Activated B cell treated with CpG ODN at 0.5 μM for 24 hours (primary cell): ENCODE measurements at regions not wholly inside any gene's neighbourhood (a gene's known extent, or its start where the extent isn't known, plus 50 kb on each side); places are given as distances from the start of the nearest gene placed in this dataset.

Experiments
- ATAC-seq: fragments of 200-7000 bp; cut with Tn5 transposase; one replicate; pipeline ENCODE4 v1.10.0; 2021; ENCODE audit warnings: low read depth, mild to moderate bottlenecking, moderate library complexity
- CTCF ChIA-PET: fragments of 350-600 bp; sonication (Branson Sonifier 250); formaldehyde crosslinking; loops from one replicate; lab custom pipeline; 2021; ENCODE audit warnings: antibody characterized with exemption; lab: Charles Lee
- POLR2A ChIA-PET: fragments of 350-600 bp; sonication (Branson Sonifier 250); formaldehyde crosslinking; loops from one replicate; lab custom pipeline; 2021; ENCODE audit warnings: antibody characterized with exemption; lab: Charles Lee
- DNase-seq: peaks from one replicate; pipeline ENCODE4 v3.0.0; 2022
- H3K27ac Mint-ChIP-seq: one replicate; pipeline ENCODE4 v1.8.0; 2020; ENCODE audit warnings: mixed read lengths
- H3K27me3 Mint-ChIP-seq: one replicate; pipeline ENCODE4 v1.8.0; 2021; ENCODE audit warnings: mixed read lengths
- H3K36me3 Mint-ChIP-seq: one replicate; pipeline ENCODE4 v1.8.0; 2021; ENCODE audit warnings: low read depth, mixed read lengths
- H3K4me1 Mint-ChIP-seq: one replicate; pipeline ENCODE4 v1.8.0; 2021; ENCODE audit warnings: mixed read lengths
- H3K4me3 Mint-ChIP-seq: one replicate; pipeline ENCODE4 v1.8.0; 2020; ENCODE audit warnings: mild to moderate bottlenecking, mixed read lengths
- H3K9me3 Mint-ChIP-seq: one replicate; pipeline ENCODE4 v1.8.0; 2020; ENCODE audit warnings: mixed read lengths
- intact Hi-C: fragments of 100-400 bp; cut with micrococcal nuclease; formaldehyde crosslinking; loops from one replicate; pipeline ENCODE4 v1.15.1; 2024
- TF ChIP-seq, protein P1 (sequence below): fragments of 200-600 bp; IDR thresholded peaks from one replicate; pipeline ENCODE4 v1.8.0; 2022; ENCODE audit warnings: antibody characterized with exemption, mild to moderate bottlenecking

DNA sequence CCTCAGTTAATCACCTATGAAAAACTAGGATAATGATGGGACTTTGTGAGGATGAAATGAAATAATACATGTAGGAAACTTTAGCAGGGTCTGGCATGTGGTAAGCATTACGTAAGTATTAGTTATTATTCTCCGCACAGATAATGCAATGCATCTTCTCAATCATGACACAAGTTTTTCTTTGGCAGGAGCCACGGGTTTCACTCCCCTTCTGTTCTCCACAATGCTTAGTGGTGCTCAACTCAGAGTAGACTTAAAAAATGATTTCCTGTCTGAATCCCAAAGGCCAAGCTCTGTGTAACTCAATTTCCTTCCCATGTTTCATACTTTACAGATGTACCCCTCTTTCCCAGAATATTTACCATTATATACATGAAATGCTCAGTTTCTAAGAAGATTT lies 82.9 kb downstream of the CCDC34 start:
- ChIA-PET POLR2A (no interaction called here), CTCF (no interaction called here)
- H3K36me3 Mint-ChIP-seq, result no peaks in the 10 kb centered on the region
- TF ChIP-seq, protein P1, sequence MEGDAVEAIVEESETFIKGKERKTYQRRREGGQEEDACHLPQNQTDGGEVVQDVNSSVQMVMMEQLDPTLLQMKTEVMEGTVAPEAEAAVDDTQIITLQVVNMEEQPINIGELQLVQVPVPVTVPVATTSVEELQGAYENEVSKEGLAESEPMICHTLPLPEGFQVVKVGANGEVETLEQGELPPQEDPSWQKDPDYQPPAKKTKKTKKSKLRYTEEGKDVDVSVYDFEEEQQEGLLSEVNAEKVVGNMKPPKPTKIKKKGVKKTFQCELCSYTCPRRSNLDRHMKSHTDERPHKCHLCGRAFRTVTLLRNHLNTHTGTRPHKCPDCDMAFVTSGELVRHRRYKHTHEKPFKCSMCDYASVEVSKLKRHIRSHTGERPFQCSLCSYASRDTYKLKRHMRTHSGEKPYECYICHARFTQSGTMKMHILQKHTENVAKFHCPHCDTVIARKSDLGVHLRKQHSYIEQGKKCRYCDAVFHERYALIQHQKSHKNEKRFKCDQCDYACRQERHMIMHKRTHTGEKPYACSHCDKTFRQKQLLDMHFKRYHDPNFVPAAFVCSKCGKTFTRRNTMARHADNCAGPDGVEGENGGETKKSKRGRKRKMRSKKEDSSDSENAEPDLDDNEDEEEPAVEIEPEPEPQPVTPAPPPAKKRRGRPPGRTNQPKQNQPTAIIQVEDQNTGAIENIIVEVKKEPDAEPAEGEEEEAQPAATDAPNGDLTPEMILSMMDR, result no peak
- DNase-seq (no peak), ATAC-seq (no peak)
- H3K9me3 Mint-ChIP-seq, result no peaks in the 10 kb centered on the region
- no peak overlapping the region for H3K4me3 Mint-ChIP-seq
- no peak overlapping the region for H3K27ac Mint-ChIP-seq
- no peaks in the 10 kb centered on the region for H3K4me1 Mint-ChIP-seq
- H3K27me3 Mint-ChIP-seq, result peaks cover 1% of the 10 kb centered on the region
- intact Hi-C loops, result no loop called here

- Mint-ChIP-seq H3K27me3 (peaks cover 1% of the 10 kb centered on the region), H3K4me1 (no peaks in the 10 kb centered on the region), H3K9me3 (no peaks in the 10 kb centered on the region), H3K4me3 (no peak overlapping the region), H3K27ac (no peak overlapping the region), H3K36me3 (no peaks in the 10 kb centered on the region)
- intact Hi-C loops, result no loop called here
- ChIA-PET CTCF (no interaction called here), POLR2A (no interaction called here)
- ATAC-seq (no peak), DNase-seq (no peak)
- TF ChIP-seq, protein P1, result no peak
Measured at GRCh38 chr11:27279460-27279859, 83.6 kb downstream of the CCDC34 start.

DNA sequence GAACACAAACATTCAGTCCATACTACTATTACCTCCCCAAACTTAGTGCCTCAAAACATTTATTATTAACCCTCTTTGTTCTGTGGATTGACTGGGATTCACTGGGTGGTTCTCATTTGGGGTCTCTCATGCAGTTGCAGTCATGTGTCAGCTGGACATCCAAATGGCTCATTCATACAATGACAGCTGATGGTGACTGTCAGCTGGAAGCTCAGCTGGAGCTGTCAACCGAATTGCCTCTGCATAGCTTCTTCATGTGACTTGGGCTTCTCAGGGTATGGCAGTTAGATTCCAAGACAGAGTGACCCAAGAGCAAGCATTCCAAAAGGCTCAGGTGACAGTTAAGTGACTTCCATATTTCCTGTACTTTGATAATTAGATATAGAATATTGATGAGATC lies 85.2 kb downstream of the CCDC34 start:
- no peaks in the 10 kb centered on the region for H3K4me1 Mint-ChIP-seq
- DNase-seq (no peak), ATAC-seq (no peak)
- no peak overlapping the region for H3K27ac Mint-ChIP-seq
- H3K9me3 Mint-ChIP-seq, result no peaks in the 10 kb centered on the region
- ChIA-PET POLR2A (no interaction called here), CTCF (no interaction called here)
- H3K36me3 Mint-ChIP-seq, result no peaks in the 10 kb centered on the region
- intact Hi-C loops, result no loop called here
- H3K4me3 Mint-ChIP-seq, result no peak overlapping the region
- peaks cover 1% of the 10 kb centered on the region for H3K27me3 Mint-ChIP-seq
- TF ChIP-seq, protein P1, result no peak

GRCh38 chr11:27276141-27276540 lies 86.9 kb downstream of the CCDC34 start:
- Mint-ChIP-seq H3K27me3 (peaks cover 3% of the 10 kb centered on the region), H3K36me3 (no peaks in the 10 kb centered on the region), H3K4me3 (no peak overlapping the region), H3K9me3 (peaks cover 8% of the 10 kb centered on the region), H3K4me1 (no peaks in the 10 kb centered on the region), H3K27ac (no peak overlapping the region)
- ChIA-PET CTCF (no interaction called here), POLR2A (no interaction called here)
- intact Hi-C loops, result no loop called here
- no peak for ATAC-seq
- DNase-seq, result no peak
- TF ChIP-seq, protein P1, result no peak

DNA sequence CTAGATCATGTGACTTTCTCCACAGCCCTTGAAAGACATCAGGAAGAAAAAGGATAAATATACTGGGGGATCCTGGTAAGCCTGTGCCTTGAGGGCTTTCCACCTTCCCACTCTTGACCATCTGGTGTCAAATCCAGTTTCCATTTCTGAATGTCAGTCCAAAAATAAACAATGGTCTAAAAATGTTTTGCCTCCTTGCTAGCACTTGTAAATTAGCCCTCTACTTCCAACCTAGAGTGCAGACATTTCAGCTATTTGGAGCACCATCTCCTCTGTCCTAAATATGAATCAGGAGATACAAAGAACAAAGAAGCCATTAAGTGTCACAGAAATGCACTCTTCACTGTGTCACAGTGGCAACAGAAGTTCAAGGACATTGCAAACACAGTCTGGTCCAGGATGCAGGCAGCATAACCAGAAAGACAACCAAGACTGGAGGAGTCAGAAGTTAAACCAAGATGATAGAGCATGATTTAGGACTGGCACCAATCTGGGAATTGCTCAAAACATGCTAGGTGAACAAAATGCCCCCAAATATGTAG lies 88.1 kb downstream of the CCDC34 start:
- Mint-ChIP-seq H3K4me1 (no peaks in the 10 kb centered on the region), H3K4me3 (no peak overlapping the region), H3K27me3 (peaks cover 2% of the 10 kb centered on the region), H3K27ac (no peak overlapping the region), H3K9me3 (peaks cover 10% of the 10 kb centered on the region), H3K36me3 (no peaks in the 10 kb centered on the region)
- DNase-seq (no peak), ATAC-seq (no peak)
- CTCF ChIA-PET, result no interaction called here
- POLR2A ChIA-PET, result no interaction called here
- intact Hi-C loops, result no loop called here
- TF ChIP-seq, protein P1, result no peak
